ENCODE measurements at regions not wholly inside any gene's neighbourhood (a gene's known extent, or its start where the extent isn't known, plus 50 kb on each side); places are given as distances from the start of the nearest gene placed in this dataset.

DNA sequence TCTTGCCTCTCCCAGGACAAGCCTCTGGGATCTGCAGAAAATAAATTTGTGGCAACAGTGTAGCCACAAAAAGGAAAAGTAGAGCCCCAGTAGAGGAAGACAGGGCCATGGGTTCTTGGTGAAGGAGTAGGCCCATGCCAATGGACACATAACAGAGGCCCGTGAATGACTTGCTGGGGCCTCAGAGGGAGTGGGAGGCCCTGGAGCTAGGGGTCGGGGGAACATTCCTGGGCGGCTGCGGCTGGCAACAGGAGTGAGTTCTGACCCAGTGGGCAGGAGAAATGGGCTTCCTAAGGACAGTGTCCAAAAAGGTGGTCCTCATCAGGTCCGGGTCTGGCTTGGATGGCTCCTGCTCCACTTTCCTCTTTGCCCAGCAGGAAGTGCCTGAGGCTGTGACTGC, 260.0 kb downstream of the CCSER2 start:
- DNase-seq = no peak
- 88 to 90% methylated on average over 5 of the region's 5 CpGs for WGBS, 2 donors
- intact Hi-C loops (cut with DNase I) = no loop called here

DNA sequence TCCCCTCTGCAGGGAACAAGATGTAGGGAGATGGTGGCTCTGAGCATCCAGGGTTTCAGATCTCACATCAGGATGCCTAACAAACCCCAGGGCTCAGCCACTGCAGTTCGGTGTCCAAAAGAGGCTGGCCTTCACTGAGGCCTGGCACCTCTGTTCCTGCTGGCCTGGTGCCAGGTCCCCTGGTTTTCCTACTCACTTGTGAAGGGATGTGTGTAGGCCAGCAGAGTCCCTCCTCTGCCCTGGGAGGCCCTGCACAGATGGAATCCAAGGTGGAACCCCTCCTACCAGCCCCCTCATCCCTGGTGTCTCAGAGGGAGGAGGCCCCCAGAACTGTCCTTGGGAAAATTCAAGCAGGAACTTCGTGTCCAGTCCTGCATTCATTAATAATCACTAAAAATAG, 260.6 kb downstream of the CCSER2 start:
- Histone ChIP-seq H3K4me3 (no peak overlapping the region), H3K27me3 (no peaks in the 10 kb centered on the region), H3K4me1 (peaks cover 0 to 29% (median 8%) of the 10 kb centered on the region in 4 donors), H3K36me3 (no peaks in the 10 kb centered on the region), H3K27ac (no peak overlapping the region), H3K9me3 (no peaks in the 10 kb centered on the region)
- DNase-seq = no peak
- intact Hi-C loops (cut with DNase I) = no loop called here
- TF ChIP-seq POLR2A (IDR thresholded peaks at IDR 0.05) (no peak), POLR2AphosphoS5 (IDR thresholded peaks at IDR 0.05) (no peak), EP300 (IDR thresholded peaks at IDR 0.05) (no peak)
- TF ChIP-seq, protein P1, sequence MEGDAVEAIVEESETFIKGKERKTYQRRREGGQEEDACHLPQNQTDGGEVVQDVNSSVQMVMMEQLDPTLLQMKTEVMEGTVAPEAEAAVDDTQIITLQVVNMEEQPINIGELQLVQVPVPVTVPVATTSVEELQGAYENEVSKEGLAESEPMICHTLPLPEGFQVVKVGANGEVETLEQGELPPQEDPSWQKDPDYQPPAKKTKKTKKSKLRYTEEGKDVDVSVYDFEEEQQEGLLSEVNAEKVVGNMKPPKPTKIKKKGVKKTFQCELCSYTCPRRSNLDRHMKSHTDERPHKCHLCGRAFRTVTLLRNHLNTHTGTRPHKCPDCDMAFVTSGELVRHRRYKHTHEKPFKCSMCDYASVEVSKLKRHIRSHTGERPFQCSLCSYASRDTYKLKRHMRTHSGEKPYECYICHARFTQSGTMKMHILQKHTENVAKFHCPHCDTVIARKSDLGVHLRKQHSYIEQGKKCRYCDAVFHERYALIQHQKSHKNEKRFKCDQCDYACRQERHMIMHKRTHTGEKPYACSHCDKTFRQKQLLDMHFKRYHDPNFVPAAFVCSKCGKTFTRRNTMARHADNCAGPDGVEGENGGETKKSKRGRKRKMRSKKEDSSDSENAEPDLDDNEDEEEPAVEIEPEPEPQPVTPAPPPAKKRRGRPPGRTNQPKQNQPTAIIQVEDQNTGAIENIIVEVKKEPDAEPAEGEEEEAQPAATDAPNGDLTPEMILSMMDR (IDR thresholded peaks at IDR 0.05) = no peak
- WGBS, 2 donors = 59 to 61% methylated on average over 2 of the region's 2 CpGs

More for the DNA sequence above, 260.0 kb downstream of the CCSER2 start:
- Histone ChIP-seq H3K4me3 (no peak overlapping the region), H3K27me3 (no peaks in the 10 kb centered on the region), H3K27ac (no peak overlapping the region), H3K36me3 (no peaks in the 10 kb centered on the region), H3K9me3 (no peaks in the 10 kb centered on the region), H3K4me1 (peaks cover 0 to 29% (median 8%) of the 10 kb centered on the region in 4 donors)
- TF ChIP-seq, protein P1 (IDR thresholded peaks at IDR 0.05) = no peak
- TF ChIP-seq POLR2A (IDR thresholded peaks at IDR 0.05) = no peak
- no peak for TF ChIP-seq POLR2AphosphoS5 (IDR thresholded peaks at IDR 0.05)
- TF ChIP-seq EP300 (IDR thresholded peaks at IDR 0.05) = no peak

- peak overlapping the region in 2 of 4 donors; percentile 53 to 54 for H3K27ac ChIP-seq
- 78 to 84% methylated on average over 4 of the region's 4 CpGs for WGBS, 2 donors
- intact Hi-C loops (cut with DNase I) = loop anchor here (5.0 kb wide), 1 partner anchor 118 kb away; no protein-coding TSS in a partner anchor
- H3K4me1 ChIP-seq = peaks cover 0 to 29% (median 8%) of the 10 kb centered on the region in 4 donors
- no peak overlapping the region for H3K4me3 ChIP-seq
- no peaks in the 10 kb centered on the region for H3K9me3 ChIP-seq
- no peaks in the 10 kb centered on the region for H3K36me3 ChIP-seq
- no peak for DNase-seq
- TF ChIP-seq, protein P1 (IDR thresholded peaks at IDR 0.05) = no peak
- no peak for TF ChIP-seq EP300 (IDR thresholded peaks at IDR 0.05)
- no peak for TF ChIP-seq POLR2AphosphoS5 (IDR thresholded peaks at IDR 0.05)
- no peak for TF ChIP-seq POLR2A (IDR thresholded peaks at IDR 0.05)
- no peaks in the 10 kb centered on the region for H3K27me3 ChIP-seq
These were observed 261.3 kb downstream of the CCSER2 start for GRCh38 chr10:84589526-84590205.

DNA sequence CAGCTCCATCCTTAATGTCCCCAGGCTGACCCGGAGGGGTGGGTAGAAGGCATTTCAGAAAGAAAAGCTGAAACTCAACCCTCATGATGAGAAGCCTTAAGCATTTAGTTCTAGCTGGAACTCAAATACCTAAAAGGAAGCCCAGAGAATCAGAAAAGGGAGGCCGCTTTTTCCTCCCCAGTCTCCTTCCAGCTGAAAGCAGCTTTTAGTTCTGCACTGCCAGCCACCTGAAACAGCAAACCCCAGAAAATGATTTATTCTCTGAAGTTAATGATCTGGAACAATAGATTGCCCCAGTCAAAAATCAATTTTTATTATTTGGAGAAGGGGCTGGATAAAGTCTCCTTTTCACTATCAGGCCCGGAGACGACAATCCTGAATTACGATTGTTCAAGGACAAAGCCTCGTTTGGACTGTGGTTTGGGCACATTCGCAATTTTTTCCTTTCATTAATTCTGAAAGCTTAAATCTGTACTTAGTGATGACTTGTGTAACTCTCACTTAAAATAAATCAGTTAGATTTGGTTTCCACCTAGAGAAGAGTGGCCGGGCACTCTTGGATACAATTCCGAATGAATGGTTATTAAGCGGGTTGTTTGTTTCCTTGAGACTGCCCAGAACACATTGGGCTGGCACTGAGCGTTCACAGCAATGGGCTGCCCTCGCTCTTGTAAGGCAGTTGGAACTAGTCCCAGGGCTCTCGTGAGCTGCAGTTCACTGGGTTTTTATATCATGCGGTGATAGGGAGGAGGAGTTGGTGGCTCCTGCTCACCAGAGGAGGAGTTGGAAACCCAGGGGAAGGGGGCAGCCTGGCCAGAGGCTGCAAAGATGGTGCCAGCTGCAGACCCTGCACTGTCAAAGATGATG, 262.2 kb downstream of the CCSER2 start:
- Histone ChIP-seq H3K36me3 (no peaks in the 10 kb centered on the region), H3K27ac (peak overlapping the region in 3 of 4 donors; percentile 39 to 54 (median 53)), H3K4me1 (peaks cover 0 to 29% (median 8%) of the 10 kb centered on the region in 4 donors), H3K9me3 (no peaks in the 10 kb centered on the region), H3K4me3 (no peak overlapping the region), H3K27me3 (no peaks in the 10 kb centered on the region)
- TF ChIP-seq POLR2AphosphoS5 (IDR thresholded peaks at IDR 0.05) (peak; percentile 85 to 95 (median 90)), EP300 (IDR thresholded peaks at IDR 0.05) (peak; percentile 27 to 87 (median 54)), POLR2A (IDR thresholded peaks at IDR 0.05) (no peak)
- WGBS, 2 donors = 75 to 80% methylated on average over 14 of the region's 14 CpGs
- intact Hi-C loops (cut with DNase I) = loop anchor here (5.0 kb wide), 1 partner anchor 117 kb away; no protein-coding TSS in a partner anchor
- DNase-seq = peak; percentile 94

DNA sequence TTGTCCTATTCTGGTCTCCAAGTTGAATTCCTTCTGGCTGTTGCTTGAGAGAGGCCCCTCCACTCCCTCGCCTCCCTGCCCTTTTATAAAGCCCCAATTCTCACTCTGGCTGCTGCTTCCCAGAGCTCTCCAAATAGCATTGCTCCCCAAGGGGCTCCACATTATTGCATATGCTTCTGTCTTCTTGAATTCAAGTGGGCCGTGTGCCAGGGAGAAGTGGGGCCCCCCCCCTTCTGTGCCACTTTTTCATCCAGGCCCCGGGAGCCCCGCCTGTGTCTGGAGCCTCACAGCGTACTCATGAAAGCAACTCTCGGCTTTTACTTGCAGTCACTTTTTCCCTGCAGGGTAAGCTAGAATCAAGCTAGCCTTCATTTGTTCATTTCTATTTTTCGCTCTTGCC, 265.1 kb downstream of the CCSER2 start:
- intact Hi-C loops (cut with DNase I) = loop anchor here (5.0 kb wide), 1 partner anchor 114 kb away; no protein-coding TSS in a partner anchor
- Histone ChIP-seq H3K27ac (no peak overlapping the region), H3K9me3 (no peaks in the 10 kb centered on the region), H3K27me3 (no peaks in the 10 kb centered on the region), H3K36me3 (no peaks in the 10 kb centered on the region), H3K4me1 (peaks cover 0 to 29% (median 8%) of the 10 kb centered on the region in 4 donors), H3K4me3 (no peak overlapping the region)
- TF ChIP-seq, protein P1 (IDR thresholded peaks at IDR 0.05) = no peak
- no peak for TF ChIP-seq EP300 (IDR thresholded peaks at IDR 0.05)
- no peak for TF ChIP-seq POLR2AphosphoS5 (IDR thresholded peaks at IDR 0.05)
- no peak for TF ChIP-seq POLR2A (IDR thresholded peaks at IDR 0.05)
- 79 to 84% methylated on average over 7 of the region's 7 CpGs for WGBS, 2 donors
- no peak for DNase-seq
